Breast epithelium (tissue), 4 donors: ENCODE measurements at regions not wholly inside any gene's neighbourhood (a gene's known extent, or its start where the extent isn't known, plus 50 kb on each side); places are given as distances from the start of the nearest gene placed in this dataset.

ENCODE experiments used
- DNase-seq, 2 donors: peaks; one replicate each; pipeline ENCODE4 v3.0.0-alpha.2; 2019; ENCODE audit warnings: low spot score in 2 of 2
- H3K27ac ChIP-seq, 2 donors: fragments of 200-600 bp; sonication (generic) in 1 of 2; one replicate each; pipeline ENCODE4 v1.5.1; 2016 to 2019; ENCODE audit warnings: mild to moderate bottlenecking in 1 of 2
- H3K27me3 ChIP-seq, 2 donors: fragments of 200-600 bp; sonication (generic) in 1 of 2; one replicate each; pipeline versions ENCODE4 v1.5.1 to v1.6.0; 2017 to 2019; ENCODE audit warnings: control low read depth in 1 of 2, mild to moderate bottlenecking in 1 of 2
- H3K36me3 ChIP-seq: fragments of 200-600 bp; one replicate; pipeline ENCODE4 v1.5.1; 2019
- H3K4me1 ChIP-seq, 2 donors: fragments of 200-600 bp; sonication (generic); one replicate each; pipeline ENCODE4 v1.5.1; 2016 to 2019; ENCODE audit warnings: control low read depth in 1 of 2
- H3K4me3 ChIP-seq, 3 donors: fragments of 200-600 bp; sonication (generic); 1 replicate in 2 of 3; 2 replicates in 1 of 3; pipeline ENCODE4 v1.5.1; 2016 to 2019; ENCODE audit warnings: mild to moderate bottlenecking in 3 of 3, moderate library complexity in 2 of 3
- H3K9me3 ChIP-seq, 2 donors: fragments of 200-600 bp; sonication (generic) in 1 of 2; one replicate each; pipeline ENCODE4 v1.5.1; 2016 to 2019; ENCODE audit warnings: control low read depth in 1 of 2
- CTCF ChIP-seq, 3 donors: fragments of 450-650 bp; IDR thresholded peaks; one replicate each; pipeline ENCODE4 v1.5.1; 2016 to 2017; ENCODE audit warnings: antibody characterized with exemption in 3 of 3, mild to moderate bottlenecking in 3 of 3, moderate library complexity in 3 of 3
- POLR2A ChIP-seq: fragments of 450-650 bp; IDR thresholded peaks from one replicate; pipeline ENCODE4 v1.6.1; 2016; ENCODE audit warnings: antibody characterized with exemption, mild to moderate bottlenecking, moderate library complexity
- POLR2AphosphoS5 ChIP-seq, 3 donors: sonication (generic); formaldehyde crosslinking; IDR thresholded peaks; one replicate each; pipeline ENCODE4 v1.6.1; 2017; ENCODE audit warnings: antibody characterized with exemption in 3 of 3
- intact Hi-C: fragments of 100-400 bp; cut with DNase I; formaldehyde crosslinking; loops from one replicate; pipeline ENCODE4 v1.15.1; 2023; ENCODE audit warnings: low total_unique reads

GRCh38 chr2:239536186-239536585, 135.4 kb upstream of the HDAC4 start:
- DNase-seq, result peak in 1 of 2 donors; percentile 49
- TF ChIP-seq POLR2A, result no peak
- TF ChIP-seq POLR2AphosphoS5 (IDR thresholded peaks at IDR 0.05), result no peak
- TF ChIP-seq CTCF (IDR thresholded peaks at IDR 0.05), result no peak
- Histone ChIP-seq H3K9me3 (peaks cover 0 to 6% of the 10 kb centered on the region in 2 donors), H3K27ac (no peak overlapping the region), H3K4me1 (no peaks in the 10 kb centered on the region), H3K27me3 (peaks cover 0 to 5% of the 10 kb centered on the region in 2 donors), H3K36me3 (no peaks in the 10 kb centered on the region), H3K4me3 (no peak overlapping the region)
- intact Hi-C loops, result no loop called here

GRCh38 chr2:239535413-239536144, 134.8 kb upstream of the HDAC4 start:
- intact Hi-C loops, result no loop called here
- TF ChIP-seq POLR2AphosphoS5 (IDR thresholded peaks at IDR 0.05) (no peak), POLR2A (no peak), CTCF (IDR thresholded peaks at IDR 0.05) (no peak)
- H3K27me3 ChIP-seq, result peaks cover 0 to 5% of the 10 kb centered on the region in 2 donors
- H3K4me1 ChIP-seq, result no peaks in the 10 kb centered on the region
- DNase-seq, result peak in 1 of 2 donors; percentile 30
- H3K27ac ChIP-seq, result no peak overlapping the region
- H3K4me3 ChIP-seq, result no peak overlapping the region
- no peaks in the 10 kb centered on the region for H3K36me3 ChIP-seq
- peaks cover 5 to 11% of the 10 kb centered on the region in 2 donors for H3K9me3 ChIP-seq

- no peak overlapping the region for H3K27ac ChIP-seq
- H3K9me3 ChIP-seq, result peaks cover 5 to 11% of the 10 kb centered on the region in 2 donors
- no peaks in the 10 kb centered on the region for H3K36me3 ChIP-seq
- H3K4me3 ChIP-seq, result no peak overlapping the region
- peak in 1 of 2 donors; percentile 2 for DNase-seq
- peaks cover 0 to 5% of the 10 kb centered on the region in 2 donors for H3K27me3 ChIP-seq
- no peak for TF ChIP-seq CTCF (IDR thresholded peaks at IDR 0.05)
- no peak for TF ChIP-seq POLR2A
- TF ChIP-seq POLR2AphosphoS5 (IDR thresholded peaks at IDR 0.05), result no peak
- H3K4me1 ChIP-seq, result no peaks in the 10 kb centered on the region
- intact Hi-C loops, result no loop called here
Measured at GRCh38 chr2:239534581-239535412, 134.0 kb upstream of the HDAC4 start.

- TF ChIP-seq CTCF (IDR thresholded peaks at IDR 0.05) (no peak), POLR2A (no peak), POLR2AphosphoS5 (IDR thresholded peaks at IDR 0.05) (no peak)
- no peak overlapping the region for H3K27ac ChIP-seq
- intact Hi-C loops, result no loop called here
- H3K36me3 ChIP-seq, result no peaks in the 10 kb centered on the region
- H3K4me1 ChIP-seq, result no peaks in the 10 kb centered on the region
- no peak overlapping the region for H3K4me3 ChIP-seq
- DNase-seq, result no peak
- H3K27me3 ChIP-seq, result peaks cover 0 to 5% of the 10 kb centered on the region in 2 donors
- peaks cover 5 to 11% of the 10 kb centered on the region in 2 donors for H3K9me3 ChIP-seq
Measured at GRCh38 chr2:239533569-239534316, 132.9 kb upstream of the HDAC4 start.
